LNCaP clone FGC (cell line): ENCODE measurements at regions not wholly inside any gene's neighbourhood (a gene's known extent, or its start where the extent isn't known, plus 50 kb on each side); places are given as distances from the start of the nearest gene placed in this dataset.

Experiments
- DNase-seq: peaks from one replicate; pipeline ENCODE4 v3.0.0-alpha.2; 2011; ENCODE audit warnings: low read depth
- H3K4me3 ChIP-seq: 2 replicates; pipeline ENCODE4 v1.5.1; 2011; ENCODE audit warnings: mild to moderate bottlenecking, low read depth, low read length, control low read depth
- CTCF ChIP-seq: IDR thresholded peaks from 2 replicates; pipeline ENCODE4 v1.5.1; 2012; ENCODE audit warnings: mild to moderate bottlenecking; ENCODE audit not compliant: control insufficient read depth, insufficient read depth; ENCODE audit errors: extremely low read depth

- H3K4me3 ChIP-seq = no peak overlapping the region
- DNase-seq = no peak
- TF ChIP-seq CTCF = no peak
These were observed 202.8 kb downstream of the SLIT2 start for GRCh38 chr4:20454515-20454914.

GRCh38 chr4:20456407-20456806, 204.7 kb downstream of the SLIT2 start:
- DNase-seq = no peak
- no peak overlapping the region for H3K4me3 ChIP-seq
- TF ChIP-seq CTCF = no peak

- no peak overlapping the region for H3K4me3 ChIP-seq
- TF ChIP-seq CTCF = no peak
- DNase-seq = no peak
These were observed 210.9 kb downstream of the SLIT2 start for GRCh38 chr4:20462426-20463175.

- DNase-seq = no peak
- H3K4me3 ChIP-seq = no peak overlapping the region
- no peak for TF ChIP-seq CTCF
These were observed 211.4 kb downstream of the SLIT2 start for GRCh38 chr4:20463176-20463430.

- no peak for TF ChIP-seq CTCF
- no peak for DNase-seq
- no peak overlapping the region for H3K4me3 ChIP-seq
These were observed 212.7 kb downstream of the SLIT2 start for GRCh38 chr4:20464381-20464780.

GRCh38 chr4:20474119-20474518, 222.4 kb downstream of the SLIT2 start:
- TF ChIP-seq CTCF = no peak
- no peak overlapping the region for H3K4me3 ChIP-seq
- no peak for DNase-seq

GRCh38 chr4:20478412-20478811, 221.8 kb upstream of the PACRGL start:
- TF ChIP-seq CTCF = no peak
- H3K4me3 ChIP-seq = no peak overlapping the region
- no peak for DNase-seq
